Hematopoietic multipotent progenitor cell (in vitro differentiated cells): ENCODE measurements at regions not wholly inside any gene's neighbourhood (a gene's known extent, or its start where the extent isn't known, plus 50 kb on each side); places are given as distances from the start of the nearest gene placed in this dataset.

Source experiments
- DNase-seq, 3 donors: peaks; one replicate each; pipeline ENCODE4 v3.0.0-alpha.2; 2011 to 2015; ENCODE audit warnings: low read depth in 2 of 3, low spot score in 2 of 3

DNA sequence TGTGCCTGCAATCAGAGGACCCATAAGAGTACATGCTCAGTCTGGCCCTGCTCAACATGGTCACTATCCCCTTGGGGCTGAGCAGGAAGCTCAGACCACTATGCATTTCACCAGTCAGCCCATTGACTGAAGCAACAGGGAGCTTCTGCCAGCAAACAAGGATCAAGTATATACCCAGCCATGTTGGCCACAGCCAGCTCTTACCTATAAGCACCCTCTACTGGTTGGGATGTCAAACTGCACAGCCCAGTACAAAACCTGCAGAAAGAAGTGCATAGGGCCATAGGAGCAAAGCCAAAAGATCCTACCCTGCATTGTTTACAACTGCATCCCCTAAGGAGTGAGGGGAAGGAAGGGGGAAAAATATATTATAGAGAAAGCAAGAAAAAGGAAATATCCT, 214.4 kb upstream of the CPEB2 start:
- peak in 2 of 3 donors; percentile 4 to 35 for DNase-seq

DNA sequence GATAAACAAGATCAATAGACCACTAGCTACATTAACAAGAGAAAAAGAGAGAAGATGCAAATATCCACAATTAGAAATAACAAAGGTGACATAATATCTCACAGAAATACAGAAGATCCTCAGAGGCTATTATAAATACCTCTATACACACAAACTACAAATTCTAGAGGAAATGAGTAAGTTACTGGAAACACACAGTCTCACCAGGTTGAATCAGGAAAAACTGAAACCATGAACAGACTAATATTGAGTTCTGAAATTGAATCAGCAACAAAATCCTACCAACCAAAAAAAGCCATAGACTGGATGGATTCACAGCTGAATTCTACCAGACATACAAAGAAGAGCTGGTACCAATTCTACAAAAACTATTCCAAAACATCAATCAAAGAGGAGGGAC, 211.8 kb upstream of the CPEB2 start:
- no peak for DNase-seq

DNA sequence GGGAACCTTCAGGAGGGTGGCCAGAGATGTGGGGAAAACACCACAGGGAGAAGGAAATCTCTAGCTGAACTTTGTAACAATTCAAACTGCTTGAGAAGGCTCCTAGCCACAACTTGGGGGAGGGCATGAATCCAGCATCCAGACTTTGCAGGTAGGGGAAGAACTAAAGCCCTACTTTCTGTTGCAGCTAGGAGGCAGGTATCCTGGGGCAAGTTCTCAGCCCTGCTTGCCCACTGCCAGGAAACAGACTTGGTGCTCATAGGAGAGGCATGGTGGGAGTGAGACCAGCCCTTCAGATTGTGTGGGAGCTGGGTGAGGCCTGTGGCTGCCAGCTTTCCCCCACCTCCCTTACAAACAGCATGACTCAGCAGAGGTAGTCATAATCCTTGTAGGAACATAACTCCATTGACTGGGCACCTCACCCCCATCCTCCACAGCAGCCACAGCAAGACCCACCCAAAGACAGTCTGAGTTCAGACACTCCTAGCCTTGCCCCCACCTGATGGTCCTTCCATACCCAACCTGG, 209.5 kb upstream of the CPEB2 start:
- no peak for DNase-seq

DNA sequence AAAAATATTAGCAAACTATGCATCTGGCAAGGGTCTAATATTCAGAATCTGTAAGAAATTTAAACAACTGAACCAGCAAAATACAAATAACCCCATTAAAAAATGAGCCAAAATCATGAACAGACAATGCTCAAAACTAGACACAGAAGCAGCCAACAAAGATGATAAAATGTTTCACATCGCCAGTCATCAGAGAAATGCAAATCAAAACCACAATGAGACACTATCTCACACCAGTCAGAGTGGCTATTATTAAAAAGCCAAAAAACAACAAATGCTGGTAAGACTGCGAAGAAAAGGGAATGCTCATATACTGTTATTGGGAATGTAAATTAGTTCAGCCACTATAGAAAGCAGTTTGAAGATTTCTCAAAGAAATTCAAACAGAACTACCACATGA, 201.3 kb upstream of the CPEB2 start:
- no peak for DNase-seq

DNA sequence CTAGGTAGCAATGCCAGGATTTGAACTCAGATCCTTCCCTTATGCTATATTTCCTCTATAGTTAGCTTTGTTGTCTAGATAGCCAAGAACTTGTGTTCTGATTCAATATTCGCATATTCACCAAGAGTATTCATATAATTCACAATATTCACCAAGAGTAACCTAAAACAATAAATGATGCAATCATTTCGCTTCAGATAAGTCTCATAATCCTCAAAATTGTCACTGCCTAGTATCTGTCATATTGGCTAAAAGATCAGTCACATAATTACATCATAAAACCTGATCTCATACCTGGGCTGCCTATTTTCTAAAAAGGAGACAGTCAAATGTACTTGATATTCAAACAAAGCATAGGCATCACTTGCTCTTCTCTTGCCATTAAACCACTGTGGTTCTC, 199.7 kb upstream of the CPEB2 start:
- DNase-seq, result no peak

DNA sequence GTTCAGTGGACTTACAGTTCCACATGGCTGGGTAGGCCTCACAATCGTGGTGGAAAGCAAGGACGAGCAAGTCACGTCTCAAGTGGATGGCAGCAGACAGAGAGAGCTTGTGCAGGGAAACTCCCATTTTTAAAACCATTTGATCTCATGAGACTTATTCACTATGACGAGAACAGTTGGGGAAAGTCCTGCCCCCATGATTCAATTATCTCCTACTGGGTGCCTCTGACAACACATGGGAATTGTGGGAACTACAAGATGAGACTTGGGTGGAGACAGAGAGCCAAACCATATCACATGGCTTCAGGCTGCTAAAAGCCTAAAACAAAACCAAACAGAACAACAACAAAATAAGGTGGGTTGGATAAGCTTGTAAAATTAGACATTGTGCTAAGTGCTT, 194.4 kb upstream of the CPEB2 start:
- no peak for DNase-seq

DNA sequence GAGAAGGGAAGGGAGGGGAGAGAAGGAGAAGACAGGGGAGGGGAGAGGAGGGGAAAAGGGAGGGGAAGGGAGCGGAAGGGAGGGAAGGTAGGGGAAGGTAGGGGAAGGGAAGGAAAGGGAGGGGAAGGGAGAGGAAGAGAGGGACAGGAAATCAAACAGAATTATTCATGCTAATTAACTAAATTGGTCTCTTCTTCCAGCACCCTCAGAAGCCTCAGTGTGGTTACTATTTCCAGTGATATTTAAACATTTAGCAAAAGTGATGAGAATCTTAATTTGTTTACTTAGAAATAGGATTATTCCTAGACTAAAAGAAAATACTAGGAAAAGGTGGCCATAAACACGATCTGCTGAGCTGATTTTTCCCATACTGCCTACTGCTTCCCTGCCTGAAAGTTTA, 193.1 kb upstream of the CPEB2 start:
- no peak for DNase-seq

DNA sequence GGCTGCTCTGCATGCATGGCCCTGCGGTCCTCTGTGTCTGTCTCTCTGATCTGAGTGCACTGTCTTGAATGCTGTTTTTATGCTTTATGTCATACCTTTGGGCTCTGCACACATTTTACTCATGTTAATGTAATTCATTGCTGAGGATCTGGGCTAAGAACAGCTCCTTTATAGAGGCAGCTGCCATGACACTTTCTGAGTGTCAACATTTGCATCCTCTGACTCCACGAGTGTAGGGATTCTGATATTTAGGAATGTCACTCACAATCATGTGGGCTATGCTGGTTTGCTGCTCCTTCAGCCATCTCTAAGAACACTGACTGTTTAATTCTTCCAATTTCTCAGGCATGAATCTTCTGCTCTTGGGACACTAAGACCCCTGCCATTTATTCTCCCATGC, 192.2 kb upstream of the CPEB2 start:
- DNase-seq, result no peak

DNA sequence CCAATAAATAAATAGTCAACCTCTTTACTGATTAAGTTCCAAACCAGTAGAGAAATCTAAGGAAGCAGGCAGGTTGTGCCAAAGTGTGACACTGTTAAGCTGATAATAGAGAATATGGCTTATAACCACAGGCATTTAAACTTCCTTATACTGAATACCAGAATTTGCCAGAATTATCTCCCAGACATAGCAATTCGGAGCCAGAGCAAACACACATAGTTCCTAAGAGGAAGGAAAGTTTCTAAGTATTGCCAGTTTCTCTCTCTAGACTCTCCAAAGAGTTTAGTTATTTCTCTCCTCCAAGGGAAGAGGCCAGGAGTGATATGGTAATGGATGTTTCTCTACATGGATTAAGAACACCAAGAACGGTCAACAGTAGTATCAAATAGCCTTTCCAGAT, 191.7 kb upstream of the CPEB2 start:
- DNase-seq, result no peak

DNA sequence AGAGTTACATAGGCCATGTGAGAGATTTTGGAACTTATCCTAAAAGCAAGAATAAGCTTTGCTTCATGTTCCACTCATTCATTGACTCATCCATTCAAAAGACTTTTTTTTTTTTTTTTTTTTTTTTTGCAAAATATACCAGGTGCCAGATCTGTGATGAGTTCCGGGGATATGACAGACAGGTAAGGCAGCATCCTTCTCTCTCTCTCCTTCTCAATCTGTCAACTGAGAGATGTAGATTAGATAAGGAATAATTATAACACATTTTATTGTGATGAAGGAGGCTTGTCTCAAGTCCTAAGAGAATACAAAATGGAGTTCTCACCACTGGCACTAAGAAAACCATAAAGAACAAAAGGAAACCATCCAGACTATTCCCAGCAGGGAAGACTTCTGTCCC, 190.2 kb upstream of the CPEB2 start:
- no peak for DNase-seq

DNA sequence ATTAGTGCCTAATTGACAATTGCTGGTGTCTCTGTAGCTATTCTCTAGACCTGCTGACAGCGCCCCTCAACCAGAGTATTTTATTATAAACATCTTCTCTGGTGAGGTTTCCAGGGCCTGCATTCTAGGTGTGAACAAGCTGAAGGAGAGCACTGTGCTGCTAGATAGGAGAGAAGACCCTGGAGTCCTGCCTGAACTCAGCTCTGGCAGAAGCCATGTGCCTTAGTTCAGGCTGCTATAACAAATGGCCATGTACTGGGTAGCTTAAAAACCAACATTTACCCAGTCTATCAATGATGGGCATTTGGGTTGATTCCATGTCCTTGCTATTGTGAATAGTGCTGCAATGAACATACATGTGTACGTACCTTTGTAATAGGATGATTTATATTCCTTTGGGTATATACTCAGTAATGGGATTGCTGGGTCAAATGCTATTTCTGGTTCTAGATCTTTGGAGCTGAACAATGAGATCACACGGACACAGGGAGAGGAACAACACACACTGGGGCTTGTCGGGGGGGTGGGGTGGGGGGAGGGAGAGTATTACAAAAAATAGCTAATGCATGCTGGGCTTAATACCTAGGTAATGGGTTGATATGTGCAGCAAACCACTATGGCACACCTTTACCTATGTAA, 185.5 kb upstream of the CPEB2 start:
- DNase-seq, result no peak

DNA sequence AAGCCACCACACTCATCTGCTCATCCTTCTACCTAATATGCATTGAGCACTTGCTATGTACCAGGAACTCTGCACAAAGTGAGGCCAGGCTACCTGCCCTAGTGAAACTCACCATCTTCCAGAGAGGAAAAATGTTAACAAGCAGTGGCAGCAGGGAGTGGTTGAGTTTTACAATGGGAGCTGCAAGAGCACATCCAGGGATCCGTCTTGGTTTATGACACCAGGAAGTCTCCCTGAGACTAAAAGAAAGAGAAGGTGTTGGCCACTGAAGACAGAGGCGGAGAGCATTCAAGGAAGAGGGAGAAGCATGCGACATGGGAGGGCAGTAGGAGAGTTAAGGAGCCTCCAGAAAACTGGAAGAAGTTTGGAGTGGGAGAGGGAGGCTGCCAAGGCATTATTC, 178.1 kb upstream of the CPEB2 start:
- no peak for DNase-seq

DNA sequence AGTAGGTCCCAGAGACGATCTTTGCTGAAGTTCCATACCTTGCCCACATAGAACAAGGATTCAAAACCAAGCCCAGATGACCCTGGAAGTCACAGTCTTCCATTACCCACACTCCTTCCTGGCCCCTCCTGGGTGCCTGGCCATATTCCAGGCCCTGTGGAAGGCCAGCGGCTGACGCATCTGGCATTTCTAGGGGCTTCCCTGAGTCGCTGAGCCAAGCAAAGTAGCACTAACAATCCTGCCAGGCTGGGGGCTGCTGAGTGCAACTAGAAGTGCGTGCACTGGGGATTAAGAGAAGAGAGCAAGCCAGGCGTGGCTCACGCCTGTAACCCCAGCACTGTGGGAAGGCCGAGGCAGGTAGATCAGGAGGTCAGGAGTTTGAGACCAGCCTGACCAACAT, 175.2 kb upstream of the CPEB2 start:
- DNase-seq, result no peak

DNA sequence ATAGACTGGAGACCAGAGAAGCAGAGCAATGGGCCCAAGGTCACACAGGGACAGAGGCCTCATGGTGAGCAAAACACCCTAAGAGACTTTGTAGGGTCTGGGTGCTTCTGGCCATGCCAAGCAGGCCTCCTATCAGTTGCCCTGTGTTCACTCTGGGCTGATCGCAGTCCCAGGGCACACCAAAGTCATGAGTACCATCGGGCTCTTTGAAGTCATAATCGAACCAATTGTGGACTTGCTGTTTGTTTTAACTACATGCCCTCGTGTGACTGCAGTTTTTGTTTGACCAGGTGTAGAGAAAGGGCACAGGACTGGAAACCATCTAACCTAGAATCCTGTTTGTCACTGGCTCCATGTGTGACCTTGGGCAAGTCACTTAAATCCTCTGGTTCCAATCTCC, 172.5 kb upstream of the CPEB2 start:
- no peak for DNase-seq

DNA sequence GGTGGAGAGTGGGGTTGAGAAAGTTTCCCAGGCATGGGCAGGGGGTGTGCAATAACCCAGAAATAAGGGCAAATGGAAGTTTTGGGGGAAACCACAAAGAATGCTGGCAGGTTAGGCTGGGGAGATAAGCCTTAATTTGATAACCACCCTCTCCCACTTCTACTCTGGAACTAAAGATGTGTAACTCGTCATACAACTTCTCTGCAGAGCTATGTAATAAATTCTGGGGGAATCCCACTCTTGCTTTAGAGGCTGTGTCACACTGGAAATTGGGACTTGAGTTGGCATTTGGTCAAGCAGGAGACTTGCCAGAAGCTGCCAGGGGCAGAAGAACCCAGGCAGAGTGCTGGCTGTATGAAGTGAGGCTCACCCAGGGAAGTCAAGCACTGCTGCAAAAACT, 170.9 kb upstream of the CPEB2 start:
- peak in 1 of 3 donors; percentile 3 for DNase-seq

DNA sequence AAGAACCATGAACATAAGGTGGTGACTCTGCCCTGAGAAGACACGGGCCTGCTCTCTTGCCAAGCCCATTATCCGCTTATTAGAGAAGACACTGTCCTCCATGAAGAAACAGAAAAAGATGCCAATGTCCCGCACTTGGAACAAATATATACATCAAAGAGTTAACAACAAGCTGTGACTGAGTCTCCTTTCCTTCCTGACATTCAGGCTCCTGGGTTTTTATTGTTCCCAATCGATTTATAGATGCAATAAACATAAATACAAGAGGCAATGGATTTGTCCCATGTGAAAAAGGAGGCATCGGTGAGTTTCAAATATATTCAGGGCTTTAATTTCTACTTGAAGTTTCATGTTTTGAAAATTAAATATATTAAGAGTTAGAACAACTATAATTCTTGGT, 169.2 kb upstream of the CPEB2 start:
- DNase-seq, result no peak

DNA sequence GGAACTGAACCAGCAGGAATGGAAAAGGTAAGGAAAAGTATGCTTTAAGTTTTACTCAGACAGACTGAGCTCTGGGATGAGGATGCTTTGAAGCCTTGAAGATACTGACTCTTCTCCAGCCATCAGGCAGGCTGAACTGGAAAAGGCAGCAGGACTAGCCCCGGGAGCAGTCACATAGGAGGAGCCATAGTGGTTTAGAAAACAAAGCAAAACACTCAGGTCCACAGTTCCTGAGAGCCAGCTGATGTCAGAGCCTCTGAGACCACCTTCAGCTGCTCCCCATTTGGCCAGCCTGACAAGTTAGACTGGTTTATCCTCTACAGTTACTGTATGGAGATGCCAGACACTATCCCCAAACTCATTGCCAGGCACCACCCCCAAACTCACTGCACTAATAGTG, 167.9 kb upstream of the CPEB2 start:
- no peak for DNase-seq

DNA sequence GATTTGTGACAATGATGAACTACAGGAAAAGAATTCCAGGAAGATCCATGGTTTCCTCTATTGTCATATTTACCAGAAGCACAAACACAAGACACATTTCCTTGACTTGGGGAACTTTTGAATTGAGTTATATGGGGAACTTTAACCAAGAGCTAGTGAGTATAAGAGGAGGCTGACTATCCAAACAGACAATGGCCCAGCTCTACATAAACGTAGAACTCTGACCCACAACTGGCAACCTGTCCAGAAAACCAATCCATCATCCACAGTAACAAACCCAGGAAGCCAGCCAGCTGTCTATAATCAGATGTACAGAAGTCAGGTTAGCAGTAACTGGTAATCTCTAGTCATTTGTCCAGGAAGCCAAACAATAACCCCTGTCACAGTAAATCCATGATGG, 167.0 kb upstream of the CPEB2 start:
- no peak for DNase-seq

DNA sequence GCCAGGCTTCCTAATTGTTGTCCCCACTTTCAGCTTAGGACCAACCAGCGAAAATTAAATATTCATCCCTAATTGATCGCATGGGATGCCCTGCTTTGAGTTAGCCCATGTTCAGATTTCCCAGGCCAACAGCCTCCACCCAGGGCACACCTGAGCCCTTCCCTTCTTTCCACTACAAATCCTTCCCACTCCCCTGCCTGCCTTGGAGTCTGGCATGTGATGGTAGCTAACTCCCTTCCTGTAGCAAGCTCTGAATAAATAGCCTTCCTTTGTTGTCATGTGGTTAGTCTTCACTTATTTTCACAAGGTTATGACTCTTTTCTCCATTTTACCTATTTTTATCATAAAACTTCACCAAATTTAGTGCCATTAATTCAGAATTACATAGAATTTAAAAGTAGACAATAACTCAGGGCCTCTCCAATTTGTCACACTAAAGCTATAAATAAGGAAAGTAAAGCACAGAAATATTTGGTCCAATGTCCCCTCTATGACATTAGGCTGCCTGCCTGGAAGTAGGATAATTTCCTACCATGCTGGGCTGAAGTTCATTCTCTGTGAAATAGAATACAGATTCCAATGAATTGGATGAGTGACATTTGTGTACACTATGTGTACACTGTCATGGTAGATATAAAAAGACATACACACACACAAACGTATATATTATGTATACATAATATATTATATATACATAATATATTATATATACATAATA, 166.4 kb upstream of the CPEB2 start:
- no peak for DNase-seq

DNA sequence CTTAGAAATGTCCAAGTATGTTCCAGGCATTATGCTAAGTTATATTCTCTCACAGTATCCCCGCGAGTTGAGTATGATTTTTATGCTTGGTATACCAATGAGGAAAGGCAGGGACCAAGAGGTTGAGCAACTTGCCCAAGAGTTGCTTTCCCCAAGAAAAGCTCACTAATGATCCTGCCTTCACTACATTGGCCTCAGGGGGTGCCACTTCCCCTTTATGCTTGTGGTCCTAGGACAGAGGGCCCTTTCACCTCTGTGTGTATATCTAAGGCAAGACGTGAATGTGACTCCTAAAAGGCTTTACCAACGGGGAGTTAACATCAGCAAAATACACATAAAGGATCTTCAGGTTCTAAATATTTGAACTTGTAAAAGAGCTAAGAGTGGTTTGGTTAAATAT, 164.4 kb upstream of the CPEB2 start:
- DNase-seq, result peak in 1 of 3 donors; percentile 25

DNA sequence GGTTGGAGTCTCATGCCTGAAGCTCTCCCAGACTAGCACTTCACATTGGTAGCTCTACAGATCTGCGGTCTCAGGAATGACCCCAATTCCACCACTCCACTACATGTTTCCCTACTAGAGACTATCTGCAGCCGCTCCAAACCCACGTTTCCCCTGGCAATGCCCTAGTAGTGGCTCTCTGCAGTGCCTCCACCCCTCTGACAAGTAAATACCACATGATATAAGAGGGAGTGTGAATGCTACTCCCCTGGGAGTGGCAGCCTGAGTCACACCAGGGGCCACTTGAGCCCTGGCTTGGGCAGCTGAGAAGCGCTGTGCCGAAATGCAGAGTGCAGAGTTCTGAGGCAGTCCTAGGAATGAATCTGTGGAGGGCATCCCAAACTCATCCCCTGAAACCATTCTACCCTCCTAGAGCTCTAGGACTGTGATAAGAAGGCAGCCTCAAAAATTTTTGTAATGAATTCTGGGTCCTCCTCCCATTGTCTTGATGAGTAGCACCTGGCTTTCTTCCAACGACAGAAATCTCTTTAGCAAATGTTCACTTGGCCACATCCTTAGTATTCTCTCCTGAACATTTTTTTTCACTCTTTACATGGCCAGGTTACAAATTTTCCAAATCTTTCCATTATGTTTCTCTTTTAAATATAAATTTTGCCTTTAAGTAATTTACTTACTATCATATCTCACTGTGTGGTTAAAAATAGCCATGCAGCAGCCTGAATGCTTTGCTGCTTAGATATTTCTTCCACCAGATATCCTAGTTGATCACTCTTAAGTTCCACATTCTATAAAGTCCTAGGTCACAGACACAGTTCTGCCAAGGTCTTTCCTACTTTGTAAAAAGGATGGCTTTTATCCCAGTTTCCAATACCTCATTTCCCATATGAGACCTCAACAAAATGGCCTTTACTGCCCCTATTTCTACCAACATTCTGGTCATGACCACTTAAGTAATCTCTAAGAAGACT, 160.2 kb upstream of the CPEB2 start:
- no peak for DNase-seq
